T-cell (primary cell): ENCODE measurements at regions not wholly inside any gene's neighbourhood (a gene's known extent, or its start where the extent isn't known, plus 50 kb on each side); places are given as distances from the start of the nearest gene placed in this dataset.

ENCODE experiments used
- ATAC-seq, 4 experiments: fragments of 200-7000 bp in 3 of 4; fragments of 150-1000 bp in 1 of 4; cut with Tn5 transposase; replicated peaks in 1 of 4; 1 replicate in 3 of 4; 2 replicates in 1 of 4; pipeline ENCODE4 v1.10.0; 2021; ENCODE audit warnings: moderate library complexity in 3 of 4, mild to moderate bottlenecking in 2 of 4, moderate number of reproducible peaks in 1 of 4
- CTCF ChIA-PET, 2 donors: fragments of 300-600 bp; sonication (Branson Sonifier 250); formaldehyde crosslinking; loops; one replicate each; lab custom pipeline; 2022; ENCODE audit warnings: antibody characterized with exemption in 2 of 2; lab: Charles Lee
- POLR2A ChIA-PET, 2 donors: fragments of 300-600 bp; sonication (Branson Sonifier 250); formaldehyde crosslinking; loops; one replicate each; lab custom pipeline; 2022; ENCODE audit warnings: antibody characterized with exemption in 2 of 2; lab: Charles Lee
- DNase-seq, 35 experiments: peaks; one replicate each; pipeline versions ENCODE4 v3.0.0 to v3.0.0-alpha.2; 2013 to 2023
- H3K27ac ChIP-seq: one replicate; pipeline ENCODE4 v1.5.1; 2013; ENCODE audit warnings: low read length
- H3K27me3 ChIP-seq, 2 experiments: replicated peaks in 1 of 2; 1 replicate in 1 of 2; 2 replicates in 1 of 2; pipeline versions ENCODE4 v1.6.1 to v1.7.0; 2013; ENCODE audit warnings: low read length in 1 of 2, mixed read lengths in 1 of 2; ENCODE audit not compliant: control insufficient read depth in 2 of 2, insufficient read depth in 2 of 2; ENCODE audit errors: extremely low read depth in 1 of 2
- H3K36me3 ChIP-seq, 2 donors: 1 replicate in 1 of 2; 2 replicates in 1 of 2; pipeline versions ENCODE4 v1.6.1 to v1.7.0; 2013; ENCODE audit warnings: low read length in 1 of 2; ENCODE audit not compliant: control insufficient read depth in 2 of 2, insufficient read depth in 1 of 2; ENCODE audit errors: extremely low read depth in 1 of 2
- H3K4me1 ChIP-seq, 2 experiments: 1 replicate in 1 of 2; 2 replicates in 1 of 2; pipeline versions ENCODE4 v1.6.1 to v1.7.0; 2013; ENCODE audit warnings: low read length in 2 of 2, mixed read lengths in 1 of 2; ENCODE audit not compliant: insufficient read depth in 2 of 2, control insufficient read depth in 1 of 2; ENCODE audit errors: extremely low read depth in 1 of 2
- H3K4me3 ChIP-seq, 2 donors: 1 replicate in 1 of 2; 2 replicates in 1 of 2; pipeline versions ENCODE4 v1.5.1 to v1.7.0; 2013; ENCODE audit warnings: mild to moderate bottlenecking in 2 of 2, low read length in 1 of 2, moderate library complexity in 1 of 2; ENCODE audit not compliant: control insufficient read depth in 1 of 2; ENCODE audit errors: extremely low read depth in 1 of 2
- H3K9me3 ChIP-seq: 2 replicates; pipeline ENCODE4 v1.7.0; 2013
- H3K27ac Mint-ChIP-seq, 2 donors: one replicate each; pipeline ENCODE4 v1.8.0; 2020 to 2021; ENCODE audit warnings: mild to moderate bottlenecking in 2 of 2, mixed read lengths in 2 of 2
- H3K27me3 Mint-ChIP-seq, 2 donors: one replicate each; pipeline ENCODE4 v1.8.0; 2021 to 2022; ENCODE audit warnings: mixed read lengths in 2 of 2
- H3K36me3 Mint-ChIP-seq: one replicate; pipeline ENCODE4 v1.8.0; 2021; ENCODE audit warnings: mixed read lengths
- H3K4me1 Mint-ChIP-seq, 3 donors: one replicate each; pipeline ENCODE4 v1.8.0; 2020 to 2022; ENCODE audit warnings: mixed read lengths in 3 of 3, mild to moderate bottlenecking in 1 of 3
- H3K4me3 Mint-ChIP-seq, 3 donors: one replicate each; pipeline ENCODE4 v1.8.0; 2020 to 2022; ENCODE audit warnings: mild to moderate bottlenecking in 3 of 3, mixed read lengths in 3 of 3, moderate library complexity in 3 of 3
- H3K9me3 Mint-ChIP-seq, 3 donors: one replicate each; pipeline ENCODE4 v1.8.0; 2020 to 2022; ENCODE audit warnings: mixed read lengths in 3 of 3
- WGBS: methylation state at CpG from one replicate; pipeline ENCODE4 v1.1.5; 2013; ENCODE audit warnings: missing lambda C conversion rate; ENCODE audit not compliant: insufficient coverage; 5-methylcytosine and 5-hydroxymethylcytosine counted together

DNA sequence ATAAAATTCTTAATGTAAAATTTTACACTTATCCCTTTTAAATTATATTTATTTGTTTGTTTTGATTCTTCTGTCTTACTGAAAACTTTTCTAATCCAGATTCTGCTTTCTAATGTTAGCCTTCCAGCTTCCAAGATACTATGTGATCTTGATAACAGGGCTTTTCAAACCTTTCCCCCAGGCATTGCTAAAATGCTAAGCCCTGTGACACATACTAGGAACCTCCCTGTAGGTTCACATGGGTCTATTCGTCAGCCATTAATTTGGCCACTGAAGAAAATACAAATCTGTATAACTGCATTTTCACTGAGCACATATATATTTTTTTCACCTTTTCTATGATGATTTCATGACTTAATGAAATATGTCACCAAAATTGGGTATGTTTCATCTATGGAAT, 92.8 kb upstream of the MAP4K3 start:
- no peak overlapping the region for H3K4me3 Mint-ChIP-seq
- peaks cover 0 to 3% (median 0%) of the 10 kb centered on the region in 3 donors for H3K4me1 Mint-ChIP-seq
- Histone ChIP-seq H3K36me3 (no peaks in the 10 kb centered on the region), H3K4me1 (no peaks in the 10 kb centered on the region), H3K27me3 (peaks cover 0 to 3% of the 10 kb centered on the region in 2 experiments), H3K4me3 (no peak overlapping the region), H3K9me3 (no peaks in the 10 kb centered on the region), H3K27ac (no peak overlapping the region)
- WGBS = no CpG with 5 or more reads among the region's 1 CpG
- H3K9me3 Mint-ChIP-seq = no peaks in the 10 kb centered on the region
- H3K27me3 Mint-ChIP-seq = no peaks in the 10 kb centered on the region
- no peak overlapping the region for H3K27ac Mint-ChIP-seq
- ATAC-seq (no peak), DNase-seq (no peak)
- CTCF ChIA-PET = no interaction called here
- no peaks in the 10 kb centered on the region for H3K36me3 Mint-ChIP-seq
- POLR2A ChIA-PET = no interaction called here

- Mint-ChIP-seq H3K36me3 (no peaks in the 10 kb centered on the region), H3K27ac (no peak overlapping the region), H3K27me3 (no peaks in the 10 kb centered on the region), H3K4me1 (peaks cover 0 to 3% (median 0%) of the 10 kb centered on the region in 3 donors), H3K9me3 (no peaks in the 10 kb centered on the region), H3K4me3 (no peak overlapping the region)
- no peak overlapping the region for H3K4me3 ChIP-seq
- no CpG with 5 or more reads among the region's 1 CpG for WGBS
- ChIA-PET CTCF (interaction anchor here in 1 of 2 donors (0.6 kb wide), 1 partner anchor 93 kb away, joined by 3 read pairs; the partner anchor contains the start of gene MAP4K3), POLR2A (no interaction called here)
- no peaks in the 10 kb centered on the region for H3K9me3 ChIP-seq
- ATAC-seq = no peak
- no peak for DNase-seq
- no peaks in the 10 kb centered on the region for H3K36me3 ChIP-seq
- H3K27ac ChIP-seq = no peak overlapping the region
- H3K4me1 ChIP-seq = no peaks in the 10 kb centered on the region
- peaks cover 0 to 3% of the 10 kb centered on the region in 2 experiments for H3K27me3 ChIP-seq
These were observed 93.4 kb upstream of the MAP4K3 start for GRCh38 chr2:39530411-39530866.

DNA sequence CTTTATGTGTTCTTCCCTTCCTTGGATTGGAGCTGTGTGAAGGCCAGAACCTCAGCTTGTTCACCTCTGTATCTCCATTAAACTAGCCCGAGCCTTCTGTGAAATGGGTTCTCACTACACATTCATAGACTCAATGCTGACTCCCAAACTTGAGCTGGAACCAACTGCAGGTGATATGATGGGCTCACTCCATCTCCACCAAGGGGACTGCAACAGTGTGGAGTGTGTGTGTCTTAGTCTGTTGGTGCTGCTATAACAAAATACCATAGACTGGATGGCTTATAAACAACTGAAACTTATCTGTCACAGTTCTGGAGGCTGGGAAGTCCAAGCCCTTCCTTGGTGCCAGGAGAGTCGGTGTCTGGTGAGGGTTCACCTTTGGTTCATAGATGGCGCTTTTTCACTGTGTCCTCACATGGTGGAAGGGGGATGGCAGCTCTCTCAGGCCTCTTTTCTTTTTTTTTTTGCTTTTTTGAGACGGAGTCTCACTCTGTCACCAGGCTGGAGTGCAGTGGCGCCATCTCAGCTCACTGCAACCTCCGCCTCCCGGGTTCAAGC, 94.2 kb upstream of the MAP4K3 start:
- DNase-seq (no peak), ATAC-seq (no peak)
- H3K4me1 Mint-ChIP-seq = peaks cover 0 to 3% (median 0%) of the 10 kb centered on the region in 3 donors
- no peaks in the 10 kb centered on the region for H3K4me1 ChIP-seq
- H3K36me3 Mint-ChIP-seq = no peaks in the 10 kb centered on the region
- no peaks in the 10 kb centered on the region for H3K27me3 Mint-ChIP-seq
- POLR2A ChIA-PET = no interaction called here
- no peaks in the 10 kb centered on the region for H3K9me3 ChIP-seq
- H3K36me3 ChIP-seq = no peaks in the 10 kb centered on the region
- WGBS = no CpG with 5 or more reads among the region's 7 CpGs
- H3K4me3 Mint-ChIP-seq = no peak overlapping the region
- H3K27me3 ChIP-seq = peaks cover 0 to 3% of the 10 kb centered on the region in 2 experiments
- H3K9me3 Mint-ChIP-seq = no peaks in the 10 kb centered on the region
- H3K27ac ChIP-seq = no peak overlapping the region
- no peak overlapping the region for H3K27ac Mint-ChIP-seq
- H3K4me3 ChIP-seq = no peak overlapping the region
- CTCF ChIA-PET = interaction anchor here in 1 of 2 donors (0.6 kb wide), 1 partner anchor 94 kb away, joined by 3 read pairs; the partner anchor contains the start of gene MAP4K3

- H3K27ac Mint-ChIP-seq = no peak overlapping the region
- H3K27me3 Mint-ChIP-seq = no peaks in the 10 kb centered on the region
- ChIA-PET CTCF (interaction anchor here in 1 of 2 donors (0.6 kb wide), 1 partner anchor 307 kb away, joined by 3 read pairs; no protein-coding TSS in a partner anchor), POLR2A (no interaction called here)
- WGBS = 89% methylated on average over 4 of the region's 4 CpGs
- no peaks in the 10 kb centered on the region for H3K36me3 Mint-ChIP-seq
- H3K27me3 ChIP-seq = peaks cover 0 to 3% of the 10 kb centered on the region in 2 experiments
- no peak overlapping the region for H3K4me3 Mint-ChIP-seq
- no peak for ATAC-seq
- H3K9me3 ChIP-seq = no peaks in the 10 kb centered on the region
- no peaks in the 10 kb centered on the region for H3K4me1 Mint-ChIP-seq
- no peaks in the 10 kb centered on the region for H3K9me3 Mint-ChIP-seq
- H3K4me3 ChIP-seq = no peak overlapping the region
- no peak for DNase-seq
- H3K4me1 ChIP-seq = no peaks in the 10 kb centered on the region
- H3K36me3 ChIP-seq = no peaks in the 10 kb centered on the region
- no peak overlapping the region for H3K27ac ChIP-seq
These were observed 95.8 kb upstream of the MAP4K3 start for GRCh38 chr2:39532933-39533332.

DNA sequence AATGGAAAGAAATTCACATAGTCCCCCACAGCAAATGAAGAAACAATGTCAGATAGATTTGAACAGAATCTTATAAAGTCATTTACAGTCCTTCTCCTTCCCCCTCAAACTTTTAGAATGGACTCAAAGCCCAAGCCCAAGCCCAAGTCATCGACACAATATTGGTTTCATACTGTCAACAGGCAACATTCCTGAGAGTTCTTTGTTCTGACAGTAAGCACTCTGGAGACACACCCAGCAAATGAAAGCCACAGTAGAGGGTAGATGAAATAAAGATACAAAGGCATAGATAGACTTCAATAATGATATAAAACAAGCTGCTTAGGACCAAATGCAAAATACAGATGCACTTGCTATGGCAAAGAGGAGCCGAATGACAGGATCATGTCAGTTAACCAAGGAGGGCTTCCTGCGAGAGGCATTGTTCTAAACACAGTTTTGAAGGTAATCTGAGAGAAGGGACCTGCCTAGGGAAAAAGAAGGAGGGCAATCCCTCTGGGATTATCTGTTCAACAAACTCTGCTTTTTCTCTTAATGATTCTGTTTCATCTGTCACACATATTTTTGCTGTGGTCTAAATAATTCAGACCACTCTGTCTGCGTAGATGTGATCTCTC, 97.1 kb upstream of the MAP4K3 start:
- WGBS = 83% methylated on average over 1 of the region's 4 CpGs
- Histone ChIP-seq H3K9me3 (no peaks in the 10 kb centered on the region), H3K36me3 (no peaks in the 10 kb centered on the region), H3K4me1 (no peaks in the 10 kb centered on the region), H3K27me3 (peaks cover 0 to 3% of the 10 kb centered on the region in 2 experiments), H3K4me3 (no peak overlapping the region), H3K27ac (no peak overlapping the region)
- ChIA-PET POLR2A (no interaction called here), CTCF (no interaction called here)
- H3K27ac Mint-ChIP-seq = no peak overlapping the region
- H3K4me1 Mint-ChIP-seq = no peaks in the 10 kb centered on the region
- no peaks in the 10 kb centered on the region for H3K36me3 Mint-ChIP-seq
- ATAC-seq = no peak
- no peak for DNase-seq
- H3K4me3 Mint-ChIP-seq = no peak overlapping the region
- H3K27me3 Mint-ChIP-seq = peaks cover 0 to 2% of the 10 kb centered on the region in 2 donors
- H3K9me3 Mint-ChIP-seq = no peaks in the 10 kb centered on the region

GRCh38 chr2:39535636-39536185, 98.6 kb upstream of the MAP4K3 start:
- Histone ChIP-seq H3K4me1 (no peaks in the 10 kb centered on the region), H3K27ac (no peak overlapping the region), H3K27me3 (peaks cover 0 to 3% of the 10 kb centered on the region in 2 experiments), H3K4me3 (no peak overlapping the region), H3K36me3 (no peaks in the 10 kb centered on the region), H3K9me3 (no peaks in the 10 kb centered on the region)
- no peaks in the 10 kb centered on the region for H3K4me1 Mint-ChIP-seq
- no peaks in the 10 kb centered on the region for H3K9me3 Mint-ChIP-seq
- H3K27me3 Mint-ChIP-seq = peaks cover 0 to 2% of the 10 kb centered on the region in 2 donors
- DNase-seq = no peak
- ATAC-seq = no peak
- ChIA-PET CTCF (no interaction called here), POLR2A (no interaction called here)
- 95% methylated on average over 5 of the region's 7 CpGs for WGBS
- no peak overlapping the region for H3K27ac Mint-ChIP-seq
- no peaks in the 10 kb centered on the region for H3K36me3 Mint-ChIP-seq
- H3K4me3 Mint-ChIP-seq = no peak overlapping the region
